ENCODE measurements at regions not wholly inside any gene's neighbourhood (a gene's known extent, or its start where the extent isn't known, plus 50 kb on each side); places are given as distances from the start of the nearest gene placed in this dataset.

GRCh38 chr5:174252121-174252520 is 206.6 kb downstream of the NSG2 start:
- Histone ChIP-seq H2BK15ac (ENCODE audit: low read length) (no peak overlapping the region), H2AK5ac (ENCODE audit: low read depth, low read length) (no peak overlapping the region), H3K27ac (ENCODE audit: low read depth, low read length) (no peak overlapping the region), H3K27me3 (replicated peaks in 1 of 4; ENCODE audit: control insufficient read depth in 3 of 4, extremely low read depth in 1 of 4, insufficient read depth in 3 of 4, low read length in 3 of 4) (no peaks in the 10 kb centered on the region), H3K4me3 (ENCODE audit: extremely low read depth in 1 of 4, insufficient read depth in 2 of 4, low read depth in 3 of 4, low read length in 4 of 4) (no peak overlapping the region), H3K4me1 (replicated peaks in 1 of 4; ENCODE audit: control insufficient read depth in 3 of 4, insufficient read depth in 4 of 4, low read length in 3 of 4) (no peaks in the 10 kb centered on the region), H3K4ac (replicated peaks; ENCODE audit: insufficient read length, low read depth, low read length) (no peak overlapping the region), H4K20me1 (replicated peaks in 1 of 2; ENCODE audit: control insufficient read depth in 1 of 2, insufficient read depth in 2 of 2, low read length in 2 of 2) (no peaks in the 10 kb centered on the region), H3K79me2 (ENCODE audit: control insufficient read depth in 1 of 2, insufficient read depth in 2 of 2, low read length in 2 of 2) (no peaks in the 10 kb centered on the region), H3K9ac (replicated peaks in 1 of 4; ENCODE audit: extremely low read depth in 1 of 4, low read depth in 3 of 4, low read length in 3 of 4) (no peak overlapping the region), H3K14ac (ENCODE audit: insufficient read length) (no peak overlapping the region), H4K5ac (ENCODE audit: insufficient read length, low read depth, low read length) (no peak overlapping the region), H3K23me2 (ENCODE audit: low read depth, low read length) (no peaks in the 10 kb centered on the region), H3K18ac (ENCODE audit: extremely low read depth, low read length) (no peak overlapping the region), H2BK120ac (replicated peaks; ENCODE audit: low read depth, low read length) (no peak overlapping the region), H4K91ac (replicated peaks; ENCODE audit: insufficient read length, low read length) (no peak overlapping the region), H3K23ac (ENCODE audit: insufficient read length) (no peak overlapping the region), H2BK20ac (ENCODE audit: low read length) (no peak overlapping the region), H2AFZ (ENCODE audit: low read length) (no peak overlapping the region), H4K8ac (ENCODE audit: extremely low read depth, insufficient read depth, low read length) (no peak overlapping the region), H3K4me2 (ENCODE audit: insufficient read depth in 1 of 2, low read depth in 2 of 2, low read length in 2 of 2) (no peak overlapping the region), H2BK5ac (ENCODE audit: low read depth, low read length) (no peak overlapping the region), H3K79me1 (ENCODE audit: low read depth, low read length) (no peaks in the 10 kb centered on the region), H3K36me3 (ENCODE audit: control insufficient read depth in 2 of 4, insufficient read depth in 4 of 4, low read length in 3 of 4) (no peaks in the 10 kb centered on the region), H2BK12ac (ENCODE audit: low read depth, low read length) (no peak overlapping the region), H3K56ac (replicated peaks; ENCODE audit: insufficient read length, low read depth, low read length) (no peak overlapping the region), H3K9me3 (ENCODE audit: insufficient read depth in 2 of 2, low read depth in 1 of 2, low read length in 1 of 2) (no peaks in the 10 kb centered on the region)
- DNase-seq (ENCODE audit: low read depth in 1 of 2, low spot score in 2 of 2) (no peak), FAIRE-seq (no peak)
- ChIA-PET POLR2A (ENCODE audit: partially characterized antibody) (interaction anchor here (0.6 kb wide), 1 partner anchor 89 kb away, joined by 3 read pairs; no protein-coding TSS in a partner anchor), CTCF (ENCODE audit: partially characterized antibody) (interaction anchor here (0.7 to 0.8 kb wide), 2 partner anchors 14 to 1073 kb away, joined by 3 read pairs; no protein-coding TSS in a partner anchor)
- 91% methylated on average over 1 of the region's 1 CpG; no CpG with 5 or more reads in 1 of the 2 experiments for WGBS, 2 experiments (ENCODE audit: extremely low coverage in 1 of 2, insufficient coverage in 1 of 2, insufficient read length in 1 of 2, insufficient replicate concordance in 2 of 2, low coverage in 1 of 2, low lambda C conversion rate in 2 of 2, missing lambda C conversion rate in 1 of 2)
- no peak for TF ChIP-seq BCL11A (IDR thresholded peaks at IDR 0.05; ENCODE audit: low read depth in 2 of 2, low read length in 2 of 2)
- TF ChIP-seq TCF12 (IDR thresholded peaks at IDR 0.05; ENCODE audit: low read depth, low read length) = no peak
- TF ChIP-seq POU5F1 (IDR thresholded peaks at IDR 0.05; ENCODE audit: low read depth, low read length) = no peak
- no peak for TF ChIP-seq SIRT6 (IDR thresholded peaks at IDR 0.05; ENCODE audit: low read length)
- no peak for TF ChIP-seq ATF2 (IDR thresholded peaks at IDR 0.05; ENCODE audit: low read length)
- no peak for TF ChIP-seq SRF (IDR thresholded peaks at IDR 0.05; ENCODE audit: low read depth, low read length)
- TF ChIP-seq BACH1 (IDR thresholded peaks at IDR 0.05; ENCODE audit: low read length) = no peak
- TF ChIP-seq, protein P1, sequence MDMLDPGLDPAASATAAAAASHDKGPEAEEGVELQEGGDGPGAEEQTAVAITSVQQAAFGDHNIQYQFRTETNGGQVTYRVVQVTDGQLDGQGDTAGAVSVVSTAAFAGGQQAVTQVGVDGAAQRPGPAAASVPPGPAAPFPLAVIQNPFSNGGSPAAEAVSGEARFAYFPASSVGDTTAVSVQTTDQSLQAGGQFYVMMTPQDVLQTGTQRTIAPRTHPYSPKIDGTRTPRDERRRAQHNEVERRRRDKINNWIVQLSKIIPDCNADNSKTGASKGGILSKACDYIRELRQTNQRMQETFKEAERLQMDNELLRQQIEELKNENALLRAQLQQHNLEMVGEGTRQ (IDR thresholded peaks at IDR 0.05; ENCODE audit: low read length) = no peak
- no peak for TF ChIP-seq JUND (IDR thresholded peaks at IDR 0.05; ENCODE audit: low read length)
- TF ChIP-seq CTBP2 (IDR thresholded peaks at IDR 0.05; ENCODE audit: borderline replicate concordance, insufficient read depth, insufficient read length, low read length) = no peak
- no peak for TF ChIP-seq GABPA (IDR thresholded peaks at IDR 0.05; ENCODE audit: borderline replicate concordance, insufficient read depth, low read length)
- TF ChIP-seq, protein P2, sequence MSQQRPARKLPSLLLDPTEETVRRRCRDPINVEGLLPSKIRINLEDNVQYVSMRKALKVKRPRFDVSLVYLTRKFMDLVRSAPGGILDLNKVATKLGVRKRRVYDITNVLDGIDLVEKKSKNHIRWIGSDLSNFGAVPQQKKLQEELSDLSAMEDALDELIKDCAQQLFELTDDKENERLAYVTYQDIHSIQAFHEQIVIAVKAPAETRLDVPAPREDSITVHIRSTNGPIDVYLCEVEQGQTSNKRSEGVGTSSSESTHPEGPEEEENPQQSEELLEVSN (IDR thresholded peaks at IDR 0.05) = no peak
